OCI-LY1 (cell line): ENCODE measurements at regions not wholly inside any gene's neighbourhood (a gene's known extent, or its start where the extent isn't known, plus 50 kb on each side); places are given as distances from the start of the nearest gene placed in this dataset.

Experiments
- CTCF ChIP-seq: fragments of 200-600 bp; sonication (generic), shearing (Covaris generic); IDR thresholded peaks from 2 replicates; pipeline ENCODE4 v1.5.1; 2017; ENCODE audit warnings: mild to moderate bottlenecking, antibody characterized with exemption, low read length, moderate library complexity, mixed read lengths
- EZH2 ChIP-seq: fragments of 200-600 bp; sonication (generic), shearing (Covaris generic); IDR thresholded peaks from 2 replicates; pipeline ENCODE4 v1.8.0; 2017; ENCODE audit warnings: borderline replicate concordance, mixed run types, mild to moderate bottlenecking, antibody characterized with exemption, low read length, moderate library complexity, mixed read lengths

GRCh38 chrX:30153175-30153880 lies 62.0 kb upstream of the MAGEB2 start:
- no peak for TF ChIP-seq CTCF
- no peak for TF ChIP-seq EZH2
